Midbrain (tissue), 1 donor: ENCODE measurements at regions not wholly inside any gene's neighbourhood (a gene's known extent, or its start where the extent isn't known, plus 50 kb on each side); places are given as distances from the start of the nearest gene placed in this dataset.

Experiments used
- DNase-seq: peaks from one replicate; lab custom pipeline; 2025; lab: John Stamatoyannopoulos, UW

GRCh38 chr7:108697254-108697653 is 127.6 kb downstream of the DNAJB9 start:
- no peak for DNase-seq

- DNase-seq, result no peak
Measured at GRCh38 chr7:108711611-108712010, 141.9 kb downstream of the DNAJB9 start.

- no peak for DNase-seq
Measured at GRCh38 chr7:108716783-108717182, 147.1 kb downstream of the DNAJB9 start.

- DNase-seq, result no peak
Measured at GRCh38 chr7:108717781-108718180, 148.1 kb downstream of the DNAJB9 start.

GRCh38 chr7:108719631-108720030 is 150.0 kb downstream of the DNAJB9 start:
- DNase-seq, result no peak

GRCh38 chr7:108722561-108722960 is 152.9 kb downstream of the DNAJB9 start:
- no peak for DNase-seq

GRCh38 chr7:108723381-108723814 is 153.7 kb downstream of the DNAJB9 start:
- DNase-seq, result no peak

GRCh38 chr7:108724251-108725100 is 154.8 kb downstream of the DNAJB9 start:
- no peak for DNase-seq

GRCh38 chr7:108735814-108736213 is 166.1 kb downstream of the DNAJB9 start:
- DNase-seq, result no peak

- no peak for DNase-seq
Measured at GRCh38 chr7:108736221-108736891, 166.7 kb downstream of the DNAJB9 start.

GRCh38 chr7:108770981-108771745 is 201.5 kb downstream of the DNAJB9 start:
- no peak for DNase-seq

- DNase-seq, result no peak
Measured at GRCh38 chr7:108771853-108772252, 202.2 kb downstream of the DNAJB9 start.

GRCh38 chr7:108777966-108778365 is 208.3 kb downstream of the DNAJB9 start:
- no peak for DNase-seq

GRCh38 chr7:108789451-108789850 is 219.8 kb downstream of the DNAJB9 start:
- no peak for DNase-seq

- no peak for DNase-seq
Measured at GRCh38 chr7:108794466-108794865, 224.8 kb downstream of the DNAJB9 start.

- DNase-seq, result no peak
Measured at GRCh38 chr7:108802650-108803049, 233.0 kb downstream of the DNAJB9 start.

GRCh38 chr7:108805808-108806397 is 236.2 kb downstream of the DNAJB9 start:
- peak; percentile 2 for DNase-seq

GRCh38 chr7:108808549-108809266 is 239.0 kb downstream of the DNAJB9 start:
- no peak for DNase-seq

- DNase-seq, result no peak
Measured at GRCh38 chr7:108809356-108809755, 239.7 kb downstream of the DNAJB9 start.

- DNase-seq, result no peak
Measured at GRCh38 chr7:108810756-108811385, 241.2 kb downstream of the DNAJB9 start.
